ENCODE measurements at regions not wholly inside any gene's neighbourhood (a gene's known extent, or its start where the extent isn't known, plus 50 kb on each side); places are given as distances from the start of the nearest gene placed in this dataset.
"Not testable (repeated sequence)": the region's sequence is repeated elsewhere in the genome, so short reads cannot be mapped to it uniquely, and the experiment has no call there.

DNA sequence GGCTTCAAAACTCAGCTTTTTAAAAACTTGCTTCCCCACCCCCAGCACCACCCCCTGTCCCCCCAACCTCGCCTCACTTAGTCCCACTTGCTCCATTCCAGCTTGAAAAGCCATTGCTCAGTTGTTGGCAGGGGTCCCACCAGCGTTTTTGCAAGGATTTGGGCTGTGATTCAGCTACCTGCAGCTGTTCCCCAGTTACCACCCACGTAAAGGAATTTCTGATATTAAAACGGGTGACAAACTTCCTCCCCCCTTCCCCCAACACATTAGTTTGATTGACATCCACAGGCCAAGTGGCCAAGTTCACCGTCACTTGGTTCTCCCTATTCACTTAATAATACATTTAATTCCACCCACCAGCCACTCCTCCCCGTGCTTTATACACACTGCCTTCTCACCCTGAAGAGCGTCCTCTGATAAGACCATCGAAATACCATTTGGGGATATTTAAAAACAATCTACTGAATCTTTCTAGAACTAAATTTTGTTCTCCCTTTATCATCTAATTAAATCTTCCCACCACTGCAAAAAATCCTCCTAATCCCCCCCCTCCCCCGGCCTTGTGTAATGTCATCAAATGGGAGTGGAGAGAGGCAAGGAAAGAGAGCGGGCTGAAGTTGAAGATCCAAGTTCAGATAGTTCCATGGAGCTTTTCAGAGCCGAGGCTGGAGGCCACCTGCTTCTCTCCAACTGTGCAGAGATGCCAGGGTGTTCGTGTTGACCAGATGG is 55.1 kb downstream of the SOX9 start:
- no peak for DNase-seq (ENCODE audit: low read depth, low spot score)

DNA sequence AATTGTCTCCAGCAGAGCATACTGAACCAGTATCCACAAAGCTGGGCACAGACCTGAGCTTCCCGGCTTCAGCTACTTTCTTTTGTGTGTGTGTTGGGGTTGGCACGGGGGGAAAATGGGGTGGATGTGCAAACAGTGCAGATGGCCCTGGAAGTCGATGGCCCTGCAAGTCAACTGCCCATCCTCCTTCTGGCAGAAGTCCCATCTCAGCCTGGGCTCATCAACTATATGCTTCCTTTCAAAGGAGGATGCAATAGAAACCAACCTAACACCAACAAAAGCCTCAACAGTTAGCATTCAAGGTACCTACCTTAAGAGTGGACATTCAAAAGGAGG is 55.7 kb downstream of the SOX9 start:
- DNase-seq (ENCODE audit: low read depth, low spot score), result no peak

DNA sequence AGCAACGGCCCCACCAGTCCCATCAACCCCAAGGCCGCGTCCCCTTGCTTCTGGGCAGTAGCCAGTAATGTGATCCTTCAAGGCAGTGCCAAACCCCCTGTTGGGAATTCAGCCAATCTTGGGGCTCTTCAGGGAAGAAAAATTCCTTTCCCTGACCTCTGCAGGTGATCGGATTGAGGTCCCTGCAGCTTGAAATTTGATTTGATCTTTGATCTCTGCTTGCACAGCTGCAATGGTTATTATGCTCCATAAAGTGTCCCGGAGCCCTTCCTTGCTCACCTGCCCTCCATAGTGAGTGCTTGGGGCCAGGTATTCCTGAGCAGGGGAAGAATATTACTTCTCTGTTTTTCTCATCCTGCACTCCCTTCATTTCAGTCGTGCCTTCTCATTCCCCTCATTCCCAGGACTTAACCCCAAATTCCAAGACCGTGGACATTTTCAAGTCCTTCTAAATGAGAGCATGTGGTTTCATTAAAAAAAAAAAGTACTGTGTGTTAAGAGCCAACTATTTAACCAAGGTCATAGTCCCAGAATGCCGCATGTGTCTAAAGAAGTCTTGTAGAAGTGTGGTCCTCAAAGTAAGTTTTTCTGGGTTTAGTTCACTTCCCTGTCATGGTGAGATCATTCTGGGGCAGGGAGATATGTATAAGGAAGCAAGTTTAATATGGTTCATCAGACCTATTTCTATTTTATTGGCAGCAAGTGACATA is 56.3 kb downstream of the SOX9 start:
- DNase-seq (ENCODE audit: low read depth, low spot score), result no peak

DNA sequence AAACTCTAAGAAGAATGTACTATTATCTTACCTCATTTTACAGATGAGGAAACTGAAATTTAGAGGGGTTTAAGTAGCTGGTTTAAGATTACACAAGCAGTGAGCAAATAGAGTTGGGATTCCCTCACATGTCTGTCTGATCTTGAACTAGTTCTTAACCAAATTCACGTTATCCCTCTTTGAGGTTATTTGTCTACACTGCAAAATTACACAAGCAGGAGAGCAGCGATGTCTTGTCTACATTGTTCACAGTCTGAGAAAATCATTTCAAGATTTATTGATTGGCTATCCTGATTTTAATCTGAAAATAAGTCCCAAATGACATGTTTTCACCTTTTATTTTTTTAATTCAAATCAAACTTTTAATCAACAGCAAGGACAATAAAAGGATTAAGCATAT is 56.9 kb downstream of the SOX9 start:
- DNase-seq (ENCODE audit: low read depth, low spot score), result no peak

DNA sequence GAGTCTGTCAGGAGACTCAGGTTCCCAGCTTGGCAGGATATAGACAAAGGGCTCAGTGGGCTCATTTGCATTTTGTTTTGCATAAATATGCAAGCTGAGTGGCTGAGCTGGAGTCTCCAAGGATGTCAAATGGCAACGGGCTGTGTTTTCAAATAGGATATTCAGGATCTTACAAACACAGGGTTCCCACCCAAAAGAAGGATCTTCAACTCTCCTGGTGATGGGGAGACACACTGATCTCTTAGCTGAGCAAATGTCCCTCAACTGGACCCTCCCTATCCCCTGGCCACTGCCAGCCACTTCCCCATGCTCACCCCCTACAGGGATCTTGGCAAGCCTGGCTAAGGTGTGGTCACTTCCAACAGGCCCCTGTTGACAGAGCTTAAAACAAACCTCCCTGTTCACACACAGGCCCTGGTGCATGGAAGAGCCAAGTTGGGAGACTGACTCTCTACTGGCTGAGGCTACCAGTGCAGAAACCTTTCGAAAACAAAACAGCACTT is 61.6 kb downstream of the SOX9 start:
- DNase-seq (ENCODE audit: low read depth, low spot score), result no peak

DNA sequence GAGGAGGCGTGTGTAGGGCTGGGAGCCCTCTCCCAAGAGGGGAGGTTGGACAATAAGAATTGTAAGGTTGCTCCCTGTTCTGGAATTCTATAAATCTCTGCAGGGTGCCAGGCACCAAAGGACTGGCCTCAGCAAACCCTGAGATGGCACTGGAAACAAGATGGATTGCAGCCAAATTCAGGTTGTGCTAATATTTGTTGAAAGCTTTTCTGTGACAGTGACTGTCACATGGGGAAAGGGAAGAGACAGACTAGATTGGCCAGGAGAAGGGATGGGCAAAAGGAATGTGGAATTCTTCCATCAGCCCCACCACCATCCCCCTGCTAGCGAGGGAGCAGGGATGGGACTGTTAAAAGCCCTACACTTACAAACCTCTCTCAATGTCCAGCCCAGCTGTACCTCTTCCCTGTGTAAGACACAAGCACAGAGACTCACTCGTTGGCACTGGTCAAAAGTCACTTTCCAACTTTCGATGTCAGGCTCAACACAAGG is 62.4 kb downstream of the SOX9 start:
- DNase-seq (ENCODE audit: low read depth, low spot score), result no peak

DNA sequence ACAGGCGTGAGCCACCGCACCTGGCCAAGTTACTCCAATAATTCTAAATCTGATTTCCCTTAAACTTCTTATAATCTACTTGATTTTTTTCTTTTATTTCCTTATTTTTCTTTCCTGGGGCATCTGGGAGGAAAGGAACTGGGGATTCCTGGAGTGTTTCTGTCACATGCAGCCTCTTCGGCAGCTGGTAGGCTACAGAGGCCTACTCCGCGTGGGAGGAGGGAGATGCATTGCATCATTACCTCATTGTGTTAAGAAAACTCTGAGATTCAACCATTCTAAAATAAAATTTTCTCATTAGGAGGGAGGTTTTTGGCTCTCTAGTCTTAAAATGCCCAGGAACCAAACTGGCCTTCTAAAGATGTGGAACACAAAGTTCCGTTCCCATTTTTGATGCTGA is 64.0 kb downstream of the SOX9 start:
- no peak for DNase-seq (ENCODE audit: low read depth, low spot score)

DNA sequence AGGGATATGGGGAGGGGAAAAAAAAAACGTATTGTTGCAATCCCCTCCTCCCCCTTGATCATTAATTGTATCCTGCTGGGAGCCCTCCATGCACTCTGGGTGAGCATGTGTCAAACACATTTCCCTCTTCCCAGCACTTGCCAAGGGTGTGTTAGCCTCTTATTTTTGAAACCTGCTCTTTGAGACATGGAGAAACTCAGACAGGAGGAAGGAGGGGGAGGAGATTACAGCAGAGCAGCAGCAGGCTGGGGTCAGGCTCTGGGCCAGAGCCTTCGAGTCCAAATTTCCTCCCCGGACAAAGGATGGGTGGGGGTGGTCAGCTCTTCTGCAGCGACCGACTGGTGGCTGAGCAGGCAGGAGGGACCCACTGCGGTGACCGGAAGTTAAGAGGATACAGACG is 64.7 kb downstream of the SOX9 start:
- DNase-seq (ENCODE audit: low read depth, low spot score), result no peak

DNA sequence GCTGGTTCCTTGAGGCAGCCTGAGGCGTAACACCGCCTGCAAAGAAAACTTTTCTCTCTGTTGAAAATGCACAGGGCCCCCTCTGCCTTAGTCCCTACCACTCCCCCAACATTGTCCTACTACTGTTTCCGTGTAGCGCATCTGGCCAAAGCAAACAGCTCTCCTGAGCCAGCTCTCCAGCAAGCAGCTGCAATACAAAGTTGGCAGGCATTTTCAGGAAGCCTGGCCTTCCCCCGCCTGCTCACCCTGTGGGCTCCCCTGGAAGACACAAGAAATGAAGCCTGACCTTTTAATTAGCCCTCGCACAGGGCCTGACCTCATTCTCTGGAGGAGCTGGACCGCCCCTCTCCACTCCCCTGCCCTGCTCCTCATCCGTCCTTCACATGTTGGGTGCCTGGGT is 66.7 kb downstream of the SOX9 start:
- DNase-seq (ENCODE audit: low read depth, low spot score), result no peak

DNA sequence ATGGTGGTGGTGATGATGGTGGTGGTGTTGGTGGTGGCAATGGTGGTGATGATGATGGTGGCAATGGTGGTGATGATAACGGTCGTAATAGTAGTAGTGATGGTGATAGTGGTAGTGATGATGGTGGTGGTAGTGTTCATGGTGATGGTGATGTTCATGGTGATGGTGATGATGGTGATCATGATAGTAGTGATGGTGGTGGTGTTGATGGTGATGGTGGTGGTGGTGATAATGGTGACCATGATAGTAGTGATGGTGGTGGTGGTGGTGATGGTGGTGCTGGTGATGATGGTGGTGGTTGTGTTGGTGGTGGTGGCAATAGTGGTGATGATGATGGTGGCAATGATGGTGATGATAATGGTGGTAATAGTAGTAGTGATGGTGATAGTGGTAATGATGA is 68.0 kb downstream of the SOX9 start:
- no peak for DNase-seq (ENCODE audit: low read depth, low spot score)

DNA sequence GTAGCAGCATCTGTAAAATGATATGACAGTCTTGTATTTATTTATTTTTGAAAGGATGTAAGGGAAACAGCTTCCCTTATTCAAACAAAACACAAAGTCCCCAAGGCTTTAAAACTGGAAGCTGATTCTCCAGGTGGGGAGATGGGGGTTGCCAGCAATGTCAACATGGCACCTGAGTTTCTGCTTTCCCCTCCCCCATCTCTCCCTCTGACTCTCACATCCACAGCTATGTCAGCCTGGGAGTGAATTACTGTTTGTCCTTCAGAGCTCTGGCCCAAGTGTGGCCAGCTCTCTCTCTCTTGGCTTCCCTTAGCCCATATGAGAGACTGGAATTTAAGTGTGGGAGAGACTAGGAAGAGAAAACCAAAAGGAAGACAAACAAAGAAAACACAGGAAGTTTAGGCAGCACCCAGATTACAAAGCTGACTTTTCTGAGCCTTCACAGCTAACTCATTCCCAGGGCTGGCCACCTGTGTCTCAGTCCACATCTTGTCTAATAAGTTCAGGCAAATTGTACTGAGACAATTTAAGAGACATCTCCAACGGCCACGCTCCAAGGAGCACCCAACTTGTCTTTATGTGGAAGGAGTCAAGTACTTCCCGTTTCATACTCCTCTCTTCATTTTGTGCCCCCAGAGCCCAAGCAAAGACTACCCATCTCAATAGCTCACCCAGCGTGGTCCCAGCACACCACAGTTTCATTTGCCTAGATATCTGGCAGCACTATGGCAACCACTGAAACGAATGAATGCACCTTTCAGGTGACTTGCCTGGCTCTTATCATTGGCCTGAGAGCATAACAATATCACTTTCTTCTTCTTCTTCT is 69.2 kb downstream of the SOX9 start:
- DNase-seq (ENCODE audit: low read depth, low spot score), result no peak

DNA sequence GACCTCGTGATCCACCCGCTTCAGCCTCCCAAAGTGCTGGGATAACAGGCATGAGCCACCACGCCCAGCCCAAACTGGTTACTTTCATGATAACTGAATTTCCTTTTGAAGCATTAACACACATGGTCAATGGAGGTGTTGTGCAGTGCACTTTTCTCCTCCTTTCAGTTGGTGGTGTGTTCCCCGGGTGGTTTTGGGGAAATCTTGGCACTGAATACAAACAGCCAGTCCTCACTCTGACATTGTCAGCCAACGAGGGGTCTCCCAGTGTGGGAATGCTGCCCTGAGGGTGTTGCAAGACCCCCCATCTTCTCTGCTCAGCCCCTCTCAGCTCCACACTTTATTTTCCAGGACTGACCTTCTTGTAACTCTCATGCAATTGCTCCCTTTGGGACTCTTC is 70.5 kb downstream of the SOX9 start:
- no peak for DNase-seq (ENCODE audit: low read depth, low spot score)

DNA sequence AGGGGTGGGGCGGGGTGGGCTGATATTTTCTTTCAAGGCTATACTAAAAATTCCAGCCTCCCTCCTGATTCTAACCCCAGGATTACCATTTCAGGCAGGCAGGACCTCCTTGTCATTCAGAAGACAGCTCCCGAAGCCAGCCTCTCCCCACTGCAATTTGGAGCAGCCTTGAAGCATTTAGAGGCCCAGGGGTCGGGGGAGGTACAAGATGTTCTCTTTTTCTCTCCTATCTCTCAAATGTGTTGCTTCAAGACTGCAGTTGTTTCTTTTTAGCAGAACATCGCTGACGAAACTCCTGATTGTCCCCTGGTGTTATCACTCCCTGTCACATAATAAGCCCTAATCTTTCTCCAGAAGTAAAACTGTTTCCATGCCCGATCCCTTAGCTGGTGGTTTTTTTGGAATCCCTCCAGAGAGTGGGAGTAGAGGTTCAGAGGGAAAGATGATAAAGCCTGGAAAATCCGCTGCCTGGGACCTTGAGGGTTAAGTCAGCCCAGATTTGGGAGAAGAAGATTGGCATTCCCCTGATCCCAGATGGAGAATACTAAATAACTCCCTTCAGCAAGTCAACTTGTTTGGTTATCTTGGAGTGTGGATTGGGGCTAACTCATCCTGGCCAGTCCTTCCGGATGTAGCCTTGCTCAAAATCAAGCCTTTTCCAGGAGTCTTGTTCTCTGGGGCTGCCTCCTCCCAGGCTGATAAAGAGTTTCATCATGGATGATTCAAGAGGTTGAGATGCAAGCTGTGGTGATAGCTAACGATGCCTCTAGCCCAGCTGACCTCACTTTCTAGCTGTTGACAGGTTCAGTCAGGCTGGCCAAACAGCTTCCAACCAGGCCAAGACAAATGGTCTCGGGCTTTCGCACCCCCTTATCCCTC is 71.3 kb downstream of the SOX9 start:
- no peak for DNase-seq (ENCODE audit: low read depth, low spot score)

DNA sequence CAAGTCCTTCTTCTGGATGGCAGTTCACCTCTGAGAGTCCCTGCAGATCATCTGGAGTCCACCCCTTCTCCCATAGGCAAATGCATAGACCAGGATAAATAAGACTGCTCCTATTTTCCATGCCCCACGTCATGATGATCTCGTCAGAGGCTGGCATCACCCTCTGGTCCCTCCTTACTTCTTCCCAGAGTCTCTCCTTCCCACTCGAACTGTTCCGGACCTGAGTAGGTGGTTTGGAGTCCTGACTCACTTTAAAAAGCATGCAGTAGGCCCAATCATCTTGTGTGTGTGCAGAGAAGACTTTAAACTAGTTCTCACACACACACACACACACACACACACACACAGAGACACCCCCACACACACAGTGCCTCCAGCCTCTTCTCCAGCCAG is 72.0 kb downstream of the SOX9 start:
- DNase-seq (ENCODE audit: low read depth, low spot score), result no peak

DNA sequence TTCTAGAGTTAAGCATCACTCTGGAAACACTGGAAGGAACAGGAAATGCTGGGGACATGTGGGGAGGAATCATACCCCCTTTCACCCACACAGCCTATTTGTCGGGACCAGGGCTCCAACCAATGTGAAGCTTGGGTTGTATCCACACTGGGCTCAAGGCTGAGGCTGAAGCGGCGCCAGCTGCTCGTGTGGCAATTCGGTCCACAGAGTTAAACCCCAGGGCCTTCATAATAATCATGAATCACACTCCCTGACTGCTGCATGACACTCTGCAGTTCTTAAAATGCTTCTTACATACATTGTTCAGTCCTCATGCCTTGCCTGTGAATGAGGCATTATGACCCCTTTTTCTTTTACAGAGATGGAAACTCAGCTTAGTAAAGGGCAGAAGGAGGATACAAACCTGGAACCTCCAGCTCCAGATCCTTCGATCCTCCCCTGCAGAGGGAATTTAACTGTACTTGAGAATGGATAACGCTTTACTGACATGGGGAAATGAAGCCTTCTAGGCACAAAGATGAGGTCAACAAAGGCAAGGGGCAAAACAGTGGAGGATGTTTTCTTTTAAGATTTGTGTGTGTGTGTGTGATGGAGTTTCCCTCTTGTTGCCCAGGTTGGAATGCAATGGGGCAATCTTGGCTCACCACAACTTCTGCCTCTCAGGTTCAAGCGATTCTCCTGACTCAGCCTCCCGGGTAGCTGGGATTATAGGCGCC is 72.7 kb downstream of the SOX9 start:
- DNase-seq (ENCODE audit: low read depth, low spot score), result no peak

DNA sequence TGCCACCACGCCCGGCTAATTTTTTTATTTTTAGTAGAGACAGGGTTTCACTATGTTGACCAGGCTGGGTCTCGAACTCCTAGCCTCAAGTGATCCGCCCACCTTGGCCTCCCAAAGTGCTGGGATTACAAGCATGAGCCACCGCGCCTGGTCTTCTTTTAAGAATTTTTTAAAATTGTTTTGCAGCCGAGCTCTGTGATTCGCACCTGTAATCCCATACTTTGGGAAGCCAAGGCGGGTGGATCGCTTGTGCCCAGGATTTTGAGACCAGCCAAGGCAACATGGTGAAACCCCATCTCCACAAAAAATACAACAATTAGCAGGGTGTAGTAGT is 73.3 kb downstream of the SOX9 start:
- not testable (repeated sequence) for DNase-seq (ENCODE audit: low read depth, low spot score)

DNA sequence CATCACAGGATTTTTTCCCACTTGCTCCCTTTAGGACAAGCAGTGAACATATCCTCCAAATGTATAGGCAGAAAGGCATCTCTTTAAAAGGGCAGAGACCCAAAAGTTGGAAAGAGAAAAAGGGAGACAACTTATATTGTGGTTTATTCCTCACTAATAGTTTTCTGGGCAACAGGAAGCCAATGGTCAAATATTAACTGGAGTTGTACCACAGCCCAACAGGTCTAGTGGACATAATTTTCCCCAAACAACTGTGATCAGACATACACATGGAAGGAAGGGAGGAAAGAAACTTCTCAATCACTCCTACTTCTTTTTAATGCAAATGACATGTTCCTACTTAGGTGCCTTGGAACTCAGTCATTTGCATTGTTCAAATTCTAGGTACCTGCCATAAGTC is 78.4 kb downstream of the SOX9 start:
- no peak for DNase-seq (ENCODE audit: low read depth, low spot score)

DNA sequence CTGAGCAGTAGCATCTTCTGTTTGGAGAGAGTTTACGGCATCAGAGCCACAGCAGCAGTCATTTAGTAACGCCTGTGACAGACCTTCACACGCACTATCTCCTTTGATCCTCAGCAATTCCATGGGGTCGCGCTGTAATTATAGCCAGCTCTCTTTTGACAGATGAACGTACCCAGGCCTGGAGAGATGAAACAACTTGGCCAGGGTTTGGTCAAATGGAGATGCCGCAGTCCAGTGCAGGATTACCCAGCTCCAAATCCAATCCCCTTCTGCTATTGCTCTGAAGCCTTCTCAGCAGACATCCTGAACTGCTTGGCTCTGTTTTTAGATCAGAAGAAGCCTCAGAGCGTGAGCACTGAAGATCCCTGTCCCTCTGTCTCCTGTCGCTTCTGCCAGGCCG is 83.9 kb downstream of the SOX9 start:
- DNase-seq (ENCODE audit: low read depth, low spot score), result no peak

DNA sequence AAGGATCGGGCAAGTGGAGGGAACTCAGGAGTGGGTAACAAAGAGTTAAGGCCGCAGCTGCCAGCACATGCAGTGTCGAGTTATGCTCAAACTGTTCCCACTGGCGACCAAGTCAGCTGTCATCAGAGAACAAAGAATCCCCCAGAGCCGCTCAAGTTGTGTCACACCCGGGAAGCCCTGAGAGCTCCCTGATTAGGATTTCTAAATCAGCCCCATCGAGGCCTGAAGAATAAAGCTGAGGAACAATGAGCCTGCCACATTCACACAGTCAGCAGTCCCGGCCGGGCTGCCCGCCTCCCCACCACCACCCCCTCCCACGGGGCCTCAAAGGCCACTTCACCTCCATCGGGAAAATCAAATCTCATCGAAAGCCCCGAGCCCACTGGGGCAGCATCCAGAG is 84.5 kb downstream of the SOX9 start:
- no peak for DNase-seq (ENCODE audit: low read depth, low spot score)

DNA sequence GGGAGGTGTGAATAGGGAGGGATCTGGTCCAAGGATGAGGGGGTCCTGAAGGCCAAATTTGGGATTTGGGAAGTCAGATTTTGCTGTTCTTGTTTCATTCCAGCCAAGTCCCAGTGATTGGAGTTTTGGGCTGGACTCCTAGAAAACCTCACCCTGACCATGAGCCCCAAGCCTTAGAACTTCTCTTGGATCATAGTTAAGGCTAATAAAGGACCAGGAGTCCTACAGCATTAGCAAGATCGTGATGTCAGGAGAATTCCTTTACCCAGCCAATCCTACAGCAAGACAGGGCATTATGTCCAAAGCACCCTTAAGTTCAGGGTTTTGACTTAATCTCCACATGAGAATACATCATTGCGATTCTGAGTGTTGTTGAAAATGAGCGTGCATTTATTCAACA is 85.0 kb downstream of the SOX9 start:
- no peak for DNase-seq (ENCODE audit: low read depth, low spot score)

DNA sequence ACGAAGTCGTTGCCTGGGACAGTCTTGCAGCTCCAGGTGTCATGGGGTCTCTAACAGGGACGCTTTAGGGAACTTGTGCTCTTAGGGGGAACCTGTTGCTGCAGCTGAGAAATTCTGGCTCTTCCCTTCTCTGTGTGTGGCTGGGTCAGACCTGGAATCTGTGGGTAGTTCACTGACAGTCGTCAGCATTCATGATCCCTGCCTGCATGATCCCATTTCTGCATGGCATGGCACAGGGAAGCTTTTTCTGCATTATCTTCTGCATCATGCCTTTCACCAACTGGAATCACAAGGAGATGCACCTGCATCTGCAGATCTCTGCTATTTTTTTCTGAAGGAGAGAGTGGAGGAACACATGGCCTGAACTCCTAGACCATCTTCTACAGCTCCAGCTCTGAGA is 85.6 kb downstream of the SOX9 start:
- DNase-seq (ENCODE audit: low read depth, low spot score), result no peak

All from pulmonary artery endothelial cell (primary cell).